GM23338 (cell line): ENCODE measurements at regions not wholly inside any gene's neighbourhood (a gene's known extent, or its start where the extent isn't known, plus 50 kb on each side); places are given as distances from the start of the nearest gene placed in this dataset.

Experiments used
- ATAC-seq: fragments of 200-7000 bp; cut with Tn5 transposase; 3 replicates; pipeline ENCODE4 v1.9.1; 2020
- DNase-seq: peaks from one replicate; pipeline ENCODE4 v3.0.0-alpha.2; 2015; ENCODE audit warnings: low spot score
- H2AFZ ChIP-seq: fragments of 200-600 bp; sonication (generic); 2 replicates; pipeline ENCODE4 v1.8.0; 2016; ENCODE audit warnings: antibody characterized with exemption, mild to moderate bottlenecking, moderate library complexity
- H3F3A ChIP-seq: fragments of 200-600 bp; sonication (generic); replicated peaks from 2 replicates; pipeline ENCODE4 v1.8.0; 2017; ENCODE audit warnings: antibody characterized with exemption, mixed run types, low read depth
- H3K27ac ChIP-seq: fragments of 200-600 bp; sonication (generic); 2 replicates; pipeline ENCODE4 v1.6.1; 2016; ENCODE audit warnings: low read depth
- H3K27me3 ChIP-seq: fragments of 200-600 bp; sonication (generic); 2 replicates; pipeline ENCODE4 v1.8.0; 2016; ENCODE audit warnings: mild to moderate bottlenecking, mixed run types, moderate library complexity; ENCODE audit not compliant: insufficient read depth
- H3K36me3 ChIP-seq: fragments of 200-600 bp; sonication (generic); 2 replicates; pipeline ENCODE4 v1.8.0; 2016; ENCODE audit warnings: mild to moderate bottlenecking; ENCODE audit not compliant: insufficient read depth
- H3K4me1 ChIP-seq: fragments of 200-600 bp; sonication (generic); 2 replicates; pipeline ENCODE4 v1.8.0; 2016; ENCODE audit warnings: mild to moderate bottlenecking, moderate library complexity; ENCODE audit not compliant: insufficient read depth
- H3K4me2 ChIP-seq: fragments of 200-600 bp; sonication (generic); 2 replicates; pipeline ENCODE4 v1.7.1; 2017; ENCODE audit warnings: mixed run types
- H3K4me3 ChIP-seq: fragments of 200-600 bp; sonication (generic); 2 replicates; pipeline ENCODE4 v1.6.1; 2016; ENCODE audit warnings: mixed run types
- H3K79me2 ChIP-seq: fragments of 200-600 bp; sonication (generic); replicated peaks from 2 replicates; pipeline ENCODE4 v1.8.0; 2017; ENCODE audit warnings: mild to moderate bottlenecking; ENCODE audit not compliant: insufficient read depth
- H3K9me2 ChIP-seq: fragments of 200-600 bp; sonication (generic); 2 replicates; pipeline ENCODE4 v1.8.0; 2017; ENCODE audit not compliant: insufficient read depth
- H4K20me1 ChIP-seq: fragments of 200-600 bp; sonication (generic); replicated peaks from 2 replicates; pipeline ENCODE4 v1.8.0; 2017; ENCODE audit warnings: mild to moderate bottlenecking; ENCODE audit not compliant: insufficient read depth
- H3K27ac Mint-ChIP-seq: 2 replicates; pipeline ENCODE4 v1.8.0; 2020; ENCODE audit warnings: inconsistent platforms, mild to moderate bottlenecking, moderate library complexity, mixed read lengths
- H3K27me3 Mint-ChIP-seq: 3 replicates; pipeline ENCODE4 v1.8.0; 2022; ENCODE audit warnings: low read depth, mild to moderate bottlenecking, moderate library complexity, mixed read lengths, inconsistent platforms; ENCODE audit not compliant: insufficient read depth, poor library complexity
- H3K36me3 Mint-ChIP-seq: 3 replicates; pipeline ENCODE4 v1.8.0; 2021; ENCODE audit warnings: low read depth, mild to moderate bottlenecking, inconsistent platforms, moderate library complexity, mixed read lengths
- H3K4me1 Mint-ChIP-seq: 3 replicates; pipeline ENCODE4 v1.8.0; 2020; ENCODE audit warnings: mild to moderate bottlenecking, inconsistent platforms, mixed read lengths
- H3K4me3 Mint-ChIP-seq: 3 replicates; pipeline ENCODE4 v1.8.0; 2021; ENCODE audit warnings: moderate library complexity, mild to moderate bottlenecking, inconsistent platforms, mixed read lengths
- H3K9me3 Mint-ChIP-seq: 3 replicates; pipeline ENCODE4 v1.8.0; 2020; ENCODE audit warnings: moderate library complexity, mild to moderate bottlenecking, inconsistent platforms, mixed read lengths
- CREB1 ChIP-seq: fragments of 250-450 bp; sonication (Bioruptor Pico); IDR thresholded peaks from 2 replicates; pipeline ENCODE4 v1.5.0; 2020; ENCODE audit warnings: low read depth, mild to moderate bottlenecking, moderate library complexity
- EZH2 ChIP-seq: fragments of 200-600 bp; sonication (generic); IDR thresholded peaks from one replicate; pipeline ENCODE4 v1.8.0; 2017; ENCODE audit warnings: antibody characterized with exemption, mild to moderate bottlenecking, low read depth; ENCODE audit not compliant: unreplicated experiment
- EZH2phosphoT487 ChIP-seq: fragments of 200-600 bp; sonication (generic); IDR thresholded peaks from one replicate; pipeline ENCODE4 v1.8.1; 2018; ENCODE audit warnings: antibody characterized with exemption; ENCODE audit not compliant: unreplicated experiment
- NANOG ChIP-seq: IDR thresholded peaks from 2 replicates; pipeline ENCODE4 v1.6.1; 2016; ENCODE audit warnings: antibody characterized with exemption, borderline replicate concordance
- POLR2AphosphoS5 ChIP-seq: IDR thresholded peaks from 2 replicates; pipeline ENCODE4 v1.6.1; 2016; ENCODE audit warnings: antibody characterized with exemption, low read depth
- REST ChIP-seq: IDR thresholded peaks from one replicate; pipeline ENCODE4 v1.6.1; 2018; ENCODE audit warnings: antibody characterized with exemption; ENCODE audit not compliant: unreplicated experiment
- STAT1 ChIP-seq: IDR thresholded peaks from one replicate; pipeline ENCODE4 v1.6.1; 2016; ENCODE audit warnings: antibody characterized with exemption; ENCODE audit not compliant: unreplicated experiment
- ZNF114 ChIP-seq: fragments of 250-450 bp; sonication (Bioruptor Pico); IDR thresholded peaks from 2 replicates; pipeline ENCODE4 v1.5.0; 2020; ENCODE audit warnings: mild to moderate bottlenecking, moderate library complexity
- ZNF331 ChIP-seq: fragments of 250-450 bp; sonication (Bioruptor Pico); IDR thresholded peaks from 2 replicates; pipeline ENCODE4 v1.5.0; 2020; ENCODE audit warnings: low read depth, mild to moderate bottlenecking, moderate library complexity
- TF ChIP-seq, protein P1 (sequence below): fragments of 250-450 bp; sonication (Bioruptor Pico); IDR thresholded peaks from 2 replicates; pipeline ENCODE4 v1.5.0; 2020; ENCODE audit warnings: mild to moderate bottlenecking, moderate library complexity

GRCh38 chrX:7409866-7410265 is 261.9 kb upstream of the PUDP start:
- no peaks in the 10 kb centered on the region for H3K27me3 Mint-ChIP-seq
- no peak overlapping the region for H3K27ac ChIP-seq
- H3K4me1 Mint-ChIP-seq, result no peaks in the 10 kb centered on the region
- no peaks in the 10 kb centered on the region for H3K36me3 Mint-ChIP-seq
- no peak overlapping the region for H3K4me2 ChIP-seq
- no peaks in the 10 kb centered on the region for H4K20me1 ChIP-seq
- no peak overlapping the region for H3K4me3 Mint-ChIP-seq
- H3K27ac Mint-ChIP-seq, result no peak overlapping the region
- no peaks in the 10 kb centered on the region for H3K4me1 ChIP-seq
- H3K79me2 ChIP-seq, result no peaks in the 10 kb centered on the region
- H3K27me3 ChIP-seq, result no peaks in the 10 kb centered on the region
- H3K9me3 Mint-ChIP-seq, result no peaks in the 10 kb centered on the region
- ATAC-seq, result no peak
- DNase-seq, result no peak
- H2AFZ ChIP-seq, result no peak overlapping the region
- TF ChIP-seq CREB1, result no peak
- TF ChIP-seq, protein P1, sequence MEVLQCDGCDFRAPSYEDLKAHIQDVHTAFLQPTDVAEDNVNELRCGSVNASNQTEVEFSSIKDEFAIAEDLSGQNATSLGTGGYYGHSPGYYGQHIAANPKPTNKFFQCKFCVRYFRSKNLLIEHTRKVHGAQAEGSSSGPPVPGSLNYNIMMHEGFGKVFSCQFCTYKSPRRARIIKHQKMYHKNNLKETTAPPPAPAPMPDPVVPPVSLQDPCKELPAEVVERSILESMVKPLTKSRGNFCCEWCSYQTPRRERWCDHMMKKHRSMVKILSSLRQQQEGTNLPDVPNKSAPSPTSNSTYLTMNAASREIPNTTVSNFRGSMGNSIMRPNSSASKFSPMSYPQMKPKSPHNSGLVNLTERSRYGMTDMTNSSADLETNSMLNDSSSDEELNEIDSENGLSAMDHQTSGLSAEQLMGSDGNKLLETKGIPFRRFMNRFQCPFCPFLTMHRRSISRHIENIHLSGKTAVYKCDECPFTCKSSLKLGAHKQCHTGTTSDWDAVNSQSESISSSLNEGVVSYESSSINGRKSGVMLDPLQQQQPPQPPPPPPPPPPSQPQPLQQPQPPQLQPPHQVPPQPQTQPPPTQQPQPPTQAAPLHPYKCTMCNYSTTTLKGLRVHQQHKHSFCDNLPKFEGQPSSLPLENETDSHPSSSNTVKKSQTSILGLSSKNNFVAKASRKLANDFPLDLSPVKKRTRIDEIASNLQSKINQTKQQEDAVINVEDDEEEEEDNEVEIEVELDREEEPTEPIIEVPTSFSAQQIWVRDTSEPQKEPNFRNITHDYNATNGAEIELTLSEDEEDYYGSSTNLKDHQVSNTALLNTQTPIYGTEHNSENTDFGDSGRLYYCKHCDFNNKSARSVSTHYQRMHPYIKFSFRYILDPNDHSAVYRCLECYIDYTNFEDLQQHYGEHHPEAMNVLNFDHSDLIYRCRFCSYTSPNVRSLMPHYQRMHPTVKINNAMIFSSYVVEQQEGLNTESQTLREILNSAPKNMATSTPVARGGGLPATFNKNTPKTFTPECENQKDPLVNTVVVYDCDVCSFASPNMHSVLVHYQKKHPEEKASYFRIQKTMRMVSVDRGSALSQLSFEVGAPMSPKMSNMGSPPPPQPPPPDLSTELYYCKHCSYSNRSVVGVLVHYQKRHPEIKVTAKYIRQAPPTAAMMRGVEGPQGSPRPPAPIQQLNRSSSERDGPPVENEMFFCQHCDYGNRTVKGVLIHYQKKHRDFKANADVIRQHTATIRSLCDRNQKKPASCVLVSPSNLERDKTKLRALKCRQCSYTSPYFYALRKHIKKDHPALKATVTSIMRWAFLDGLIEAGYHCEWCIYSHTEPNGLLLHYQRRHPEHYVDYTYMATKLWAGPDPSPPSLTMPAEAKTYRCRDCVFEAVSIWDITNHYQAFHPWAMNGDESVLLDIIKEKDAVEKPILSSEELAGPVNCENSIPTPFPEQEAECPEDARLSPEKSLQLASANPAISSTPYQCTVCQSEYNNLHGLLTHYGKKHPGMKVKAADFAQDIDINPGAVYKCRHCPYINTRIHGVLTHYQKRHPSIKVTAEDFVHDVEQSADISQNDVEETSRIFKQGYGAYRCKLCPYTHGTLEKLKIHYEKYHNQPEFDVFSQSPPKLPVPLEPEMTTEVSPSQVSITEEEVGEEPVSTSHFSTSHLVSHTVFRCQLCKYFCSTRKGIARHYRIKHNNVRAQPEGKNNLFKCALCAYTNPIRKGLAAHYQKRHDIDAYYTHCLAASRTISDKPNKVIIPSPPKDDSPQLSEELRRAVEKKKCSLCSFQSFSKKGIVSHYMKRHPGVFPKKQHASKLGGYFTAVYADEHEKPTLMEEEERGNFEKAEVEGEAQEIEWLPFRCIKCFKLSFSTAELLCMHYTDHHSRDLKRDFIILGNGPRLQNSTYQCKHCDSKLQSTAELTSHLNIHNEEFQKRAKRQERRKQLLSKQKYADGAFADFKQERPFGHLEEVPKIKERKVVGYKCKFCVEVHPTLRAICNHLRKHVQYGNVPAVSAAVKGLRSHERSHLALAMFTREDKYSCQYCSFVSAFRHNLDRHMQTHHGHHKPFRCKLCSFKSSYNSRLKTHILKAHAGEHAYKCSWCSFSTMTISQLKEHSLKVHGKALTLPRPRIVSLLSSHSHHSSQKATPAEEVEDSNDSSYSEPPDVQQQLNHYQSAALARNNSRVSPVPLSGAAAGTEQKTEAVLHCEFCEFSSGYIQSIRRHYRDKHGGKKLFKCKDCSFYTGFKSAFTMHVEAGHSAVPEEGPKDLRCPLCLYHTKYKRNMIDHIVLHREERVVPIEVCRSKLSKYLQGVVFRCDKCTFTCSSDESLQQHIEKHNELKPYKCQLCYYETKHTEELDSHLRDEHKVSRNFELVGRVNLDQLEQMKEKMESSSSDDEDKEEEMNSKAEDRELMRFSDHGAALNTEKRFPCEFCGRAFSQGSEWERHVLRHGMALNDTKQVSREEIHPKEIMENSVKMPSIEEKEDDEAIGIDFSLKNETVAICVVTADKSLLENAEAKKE (CRISPR knock-in tag), result no peak
- no peak for TF ChIP-seq NANOG
- no peak for TF ChIP-seq EZH2phosphoT487
- no peak for TF ChIP-seq ZNF114 (CRISPR knock-in tag)
- TF ChIP-seq REST, result no peak
- TF ChIP-seq POLR2AphosphoS5, result no peak
- no peak for TF ChIP-seq EZH2
- no peak for TF ChIP-seq STAT1
- TF ChIP-seq ZNF331, result no peak
- H3K9me2 ChIP-seq, result no peaks in the 10 kb centered on the region
- H3K36me3 ChIP-seq, result no peaks in the 10 kb centered on the region
- no peak overlapping the region for H3K4me3 ChIP-seq
- H3F3A ChIP-seq, result no peaks in the 10 kb centered on the region
